ENCODE measurements at regions not wholly inside any gene's neighbourhood (a gene's known extent, or its start where the extent isn't known, plus 50 kb on each side); places are given as distances from the start of the nearest gene placed in this dataset.

DNA sequence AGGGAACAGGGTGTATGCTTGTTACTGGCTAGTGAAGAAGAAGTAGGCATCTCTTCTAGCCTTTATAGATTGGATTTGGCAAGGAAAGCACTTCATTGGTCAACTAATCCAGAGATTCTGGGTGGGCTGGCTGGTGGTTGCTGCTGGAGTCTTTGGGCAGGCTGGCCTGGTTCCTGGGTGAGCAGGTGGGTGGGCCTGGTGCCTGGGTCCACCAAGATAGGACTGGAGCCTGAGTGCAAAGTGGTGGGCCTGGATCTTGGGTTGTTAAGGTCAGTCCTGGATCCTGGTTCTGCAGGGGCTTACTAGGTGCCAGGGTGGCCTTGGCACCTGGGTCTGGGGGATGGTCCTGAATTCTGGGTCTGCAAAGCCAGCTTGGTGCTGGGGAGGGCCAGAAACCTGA, 482.4 kb upstream of the GHITM start:
- DNase-seq (ENCODE audit: low read depth in 2 of 2), result no peak

DNA sequence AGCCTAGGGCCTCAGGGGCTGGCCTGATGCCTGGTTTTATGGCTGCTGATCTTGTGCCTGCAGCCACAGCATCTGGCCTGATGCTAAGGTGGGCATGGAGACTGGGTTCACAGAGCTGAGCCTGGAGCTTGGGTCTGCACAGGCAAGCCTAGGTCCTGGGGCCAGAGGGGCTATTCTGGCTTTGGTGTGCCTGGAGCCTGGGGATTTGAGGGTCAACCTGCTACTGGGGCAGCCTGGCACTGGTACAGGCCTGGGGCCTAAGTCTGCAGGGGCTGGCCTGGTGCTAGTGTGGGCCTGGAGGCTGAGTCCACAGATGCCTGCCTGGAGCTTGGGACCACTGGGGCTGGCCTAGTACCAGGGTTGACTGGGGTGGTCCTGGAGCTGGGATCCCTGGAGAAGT, 481.8 kb upstream of the GHITM start:
- DNase-seq (ENCODE audit: low read depth in 2 of 2), result no peak

DNA sequence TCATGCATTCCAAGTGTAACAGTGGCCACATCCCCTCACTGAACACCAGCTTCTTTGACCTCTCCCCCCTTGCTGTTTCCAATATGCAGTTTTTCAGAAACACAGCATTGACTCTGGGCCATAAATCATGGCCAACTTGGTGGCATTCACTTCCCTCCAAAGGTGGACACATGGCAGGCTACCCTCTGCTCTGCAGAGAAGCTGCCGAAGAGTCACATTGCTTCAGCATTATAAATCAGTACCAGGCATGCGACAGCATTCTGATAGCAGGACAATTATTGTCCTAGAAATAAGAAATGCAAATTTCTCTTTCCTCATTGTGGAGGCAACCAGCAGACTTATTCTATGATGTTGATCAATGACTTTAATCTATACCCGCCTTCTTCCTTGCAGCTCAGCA, 475.4 kb upstream of the GHITM start:
- DNase-seq (ENCODE audit: low read depth in 2 of 2), result no peak

DNA sequence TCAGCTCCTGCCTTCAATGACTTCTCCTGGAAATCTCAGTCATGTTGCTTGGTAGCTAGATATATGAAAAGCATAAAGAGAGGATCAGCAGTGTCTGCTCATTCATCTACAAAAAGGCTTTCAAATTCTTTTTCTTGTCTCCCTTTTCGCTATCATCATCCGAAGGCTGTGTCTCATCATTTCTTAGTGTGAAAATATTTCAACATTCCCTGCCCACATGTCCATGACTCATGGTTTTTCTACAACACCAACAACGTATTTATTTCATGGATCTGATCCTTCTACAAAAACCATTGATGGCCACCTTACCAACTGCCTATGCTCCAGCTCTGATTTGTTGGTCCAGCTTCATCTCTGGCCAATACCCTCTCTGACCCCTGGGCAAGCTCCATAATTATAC, 472.5 kb upstream of the GHITM start:
- no peak for DNase-seq (ENCODE audit: low read depth in 2 of 2)

DNA sequence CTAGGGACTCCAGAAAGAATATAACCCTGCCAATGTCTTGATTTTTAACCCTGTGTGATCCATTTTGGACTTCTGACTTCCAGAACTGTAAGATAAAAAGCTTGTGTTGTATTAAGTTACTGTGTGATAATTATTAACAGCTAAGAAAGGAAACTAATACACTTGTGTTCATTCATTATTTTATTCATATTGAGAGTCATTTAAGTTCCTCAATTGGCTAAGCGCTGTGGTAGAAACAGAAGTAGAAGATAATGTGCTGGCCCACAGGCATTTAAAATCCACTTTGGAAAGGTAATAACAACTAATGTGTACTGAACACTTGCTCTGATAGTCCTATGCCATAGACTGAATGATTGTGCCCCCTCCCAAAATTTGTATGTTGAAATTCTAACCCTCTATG, 471.7 kb upstream of the GHITM start:
- DNase-seq (ENCODE audit: low read depth in 2 of 2), result no peak

DNA sequence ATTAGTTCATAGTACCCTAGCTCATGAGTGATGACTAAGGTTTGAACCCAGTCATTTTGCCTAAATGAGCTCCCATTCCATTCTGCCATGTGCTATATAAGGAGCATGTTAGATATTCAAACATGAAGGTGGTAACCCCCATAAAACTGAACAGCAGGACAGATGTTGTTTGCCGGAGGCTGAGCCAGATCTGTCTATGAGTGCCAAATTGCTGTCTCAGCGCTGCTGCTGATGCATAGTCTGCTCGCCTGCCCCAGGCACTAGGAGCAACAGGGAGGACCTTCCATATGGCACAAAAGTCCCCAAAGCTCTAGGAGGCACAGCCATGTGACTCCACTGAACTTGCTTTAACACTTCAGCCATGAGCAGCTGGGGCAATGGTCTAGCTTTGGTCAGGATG, 466.0 kb upstream of the GHITM start:
- no peak for DNase-seq (ENCODE audit: low read depth in 2 of 2)

DNA sequence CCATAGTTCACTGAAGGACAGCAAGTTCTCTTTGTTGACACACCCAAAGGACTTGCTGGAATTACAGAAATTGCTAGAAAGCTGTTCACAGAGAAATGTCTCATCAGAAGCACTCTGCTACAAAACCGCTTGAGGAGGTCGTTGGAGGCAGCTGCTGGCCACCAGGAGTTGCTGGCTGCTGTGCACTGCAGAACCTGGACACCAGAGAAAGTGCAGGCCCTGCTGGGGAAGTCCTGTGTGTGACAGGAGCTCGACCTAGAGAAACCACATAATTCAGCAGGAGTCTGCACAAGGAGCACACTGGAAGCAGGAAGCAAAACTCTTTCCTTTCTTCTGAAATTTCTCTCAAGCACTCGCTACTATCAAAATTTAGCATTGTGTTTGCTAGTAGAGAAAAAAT, 461.5 kb upstream of the GHITM start:
- DNase-seq (ENCODE audit: low read depth in 2 of 2), result no peak

DNA sequence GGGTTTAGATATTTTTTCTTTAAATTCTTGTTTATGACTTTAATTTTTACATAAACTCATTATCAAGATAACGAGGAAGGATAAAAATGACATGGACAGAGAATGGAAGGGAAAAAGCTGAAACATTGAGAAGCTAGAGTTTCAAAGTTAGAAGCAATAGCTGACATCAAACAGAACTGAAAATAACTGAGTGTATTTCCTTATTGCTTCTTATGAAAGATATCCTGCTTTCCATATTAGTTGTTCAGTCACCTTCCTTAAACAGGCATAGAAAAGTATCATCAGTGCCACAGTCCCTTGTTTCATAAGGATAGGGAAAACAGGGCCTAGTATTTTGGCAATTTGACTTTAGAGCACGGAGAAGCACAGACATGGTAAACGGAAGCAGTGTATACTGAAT, 460.5 kb upstream of the GHITM start:
- no peak for DNase-seq (ENCODE audit: low read depth in 2 of 2)

DNA sequence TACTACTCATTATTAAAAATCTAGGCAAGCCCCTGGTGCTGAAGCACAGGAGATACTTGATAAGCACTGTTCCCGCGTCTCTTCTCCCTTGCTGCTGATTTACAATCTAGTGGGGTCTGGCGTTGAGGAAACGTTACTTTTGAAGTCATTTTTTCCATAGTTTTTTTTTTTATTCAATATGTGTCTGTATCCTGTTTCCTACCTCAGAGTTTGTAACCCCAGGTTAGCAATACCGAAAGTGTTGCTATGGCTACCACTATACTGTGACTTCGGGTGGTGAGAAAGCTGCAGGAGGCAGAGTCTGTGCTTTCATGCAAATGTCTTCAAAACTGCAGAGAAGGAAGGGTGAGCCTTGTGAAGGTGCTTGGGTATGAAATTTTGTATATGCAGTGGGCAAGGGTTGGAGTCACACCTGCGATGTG, 458.8 kb upstream of the GHITM start:
- DNase-seq (ENCODE audit: low read depth in 2 of 2), result peak in 1 of 2 donors; percentile 7

DNA sequence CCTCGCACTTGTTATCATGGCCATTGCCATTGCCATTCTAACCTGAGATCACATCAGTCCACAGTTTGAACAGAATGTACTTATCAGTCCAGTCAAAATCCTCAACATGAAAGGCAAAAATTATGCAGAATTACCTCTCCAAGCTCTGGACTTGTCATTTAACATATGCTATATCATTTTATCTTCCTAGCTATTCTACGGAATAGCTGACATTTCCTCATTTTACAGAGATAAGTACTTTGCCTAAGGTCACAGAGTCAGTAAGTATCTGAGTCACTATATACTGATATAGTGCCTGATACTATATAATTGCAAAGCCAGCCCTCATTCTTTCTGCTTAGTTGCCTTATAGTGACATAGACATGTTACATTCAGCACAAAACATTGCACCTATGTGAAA, 456.9 kb upstream of the GHITM start:
- no peak for DNase-seq (ENCODE audit: low read depth in 2 of 2)

DNA sequence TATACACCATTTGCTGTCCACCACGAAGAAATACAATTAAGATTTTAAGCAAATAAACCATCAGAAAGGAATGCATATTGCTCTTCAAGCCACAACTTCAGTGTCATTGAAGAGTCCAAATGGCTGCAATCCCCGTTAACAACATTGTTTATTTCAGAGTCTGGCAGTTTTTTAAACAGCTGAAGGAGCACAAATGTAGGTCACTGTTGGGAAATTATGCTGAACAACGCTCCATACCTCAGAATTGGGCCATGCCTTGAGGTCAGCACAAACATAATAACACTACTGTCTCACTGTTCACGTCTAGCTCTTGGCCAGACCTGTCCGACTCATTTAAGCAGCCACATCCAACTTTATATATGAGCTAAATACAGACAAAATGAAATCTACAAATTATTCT, 453.9 kb upstream of the GHITM start:
- DNase-seq (ENCODE audit: low read depth in 2 of 2), result no peak

DNA sequence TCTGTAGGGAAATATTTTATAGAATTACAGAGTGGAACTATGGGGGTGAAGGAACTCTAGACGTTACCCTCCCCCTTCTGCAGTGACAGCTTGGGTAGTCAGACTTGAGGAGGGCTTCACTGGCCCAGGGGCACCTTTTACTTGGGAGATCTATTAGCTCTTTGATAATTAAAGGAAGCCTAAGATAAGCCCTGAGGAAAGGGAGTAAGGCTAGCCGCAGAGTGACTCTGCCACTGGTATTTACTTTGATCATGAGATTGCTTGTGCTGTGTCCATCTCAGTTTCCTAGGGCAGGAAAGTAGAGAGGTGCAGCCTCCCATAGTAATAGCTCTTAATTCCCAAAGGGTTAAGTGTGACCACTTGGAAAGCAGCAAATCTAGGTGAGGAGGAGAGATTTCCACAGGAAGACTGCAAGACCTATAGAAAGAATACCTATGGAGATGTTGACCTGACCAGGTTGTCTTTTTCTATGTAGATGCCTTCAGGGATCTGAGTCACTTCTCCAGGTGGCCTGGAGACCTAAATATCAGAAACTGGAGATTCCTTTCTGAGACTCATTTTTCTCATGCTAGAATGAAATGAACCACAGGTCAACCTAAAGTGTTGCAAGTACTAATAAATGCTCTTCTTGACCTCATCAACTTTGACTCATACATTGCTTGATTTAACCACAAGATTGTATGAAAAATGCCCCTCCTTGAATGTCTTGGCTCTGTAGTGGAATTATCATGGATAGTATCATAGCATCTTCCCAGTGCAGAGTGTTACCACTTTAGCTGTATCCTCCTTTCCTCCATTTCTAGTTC, 447.3 kb upstream of the GHITM start:
- DNase-seq (ENCODE audit: low read depth in 2 of 2), result no peak

DNA sequence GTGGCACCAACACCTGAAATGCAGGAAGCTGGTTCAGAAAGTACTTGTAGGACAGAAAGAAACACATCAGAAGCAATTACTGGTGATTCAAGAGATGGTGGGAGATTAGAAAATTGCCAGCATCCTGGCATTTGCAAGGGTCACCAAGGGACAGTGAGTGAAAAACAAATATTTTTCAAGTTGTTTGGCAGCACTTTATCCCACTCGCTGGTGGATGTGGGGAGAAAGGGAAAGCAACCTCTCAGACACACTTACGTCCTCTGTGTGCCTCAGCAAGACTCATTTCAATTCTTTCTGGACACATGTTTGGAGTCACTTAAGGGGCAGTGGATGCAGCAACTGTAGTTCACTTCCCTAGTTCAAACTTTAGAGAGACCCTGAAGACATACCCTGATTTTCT, 440.4 kb upstream of the GHITM start:
- DNase-seq (ENCODE audit: low read depth in 2 of 2), result no peak

DNA sequence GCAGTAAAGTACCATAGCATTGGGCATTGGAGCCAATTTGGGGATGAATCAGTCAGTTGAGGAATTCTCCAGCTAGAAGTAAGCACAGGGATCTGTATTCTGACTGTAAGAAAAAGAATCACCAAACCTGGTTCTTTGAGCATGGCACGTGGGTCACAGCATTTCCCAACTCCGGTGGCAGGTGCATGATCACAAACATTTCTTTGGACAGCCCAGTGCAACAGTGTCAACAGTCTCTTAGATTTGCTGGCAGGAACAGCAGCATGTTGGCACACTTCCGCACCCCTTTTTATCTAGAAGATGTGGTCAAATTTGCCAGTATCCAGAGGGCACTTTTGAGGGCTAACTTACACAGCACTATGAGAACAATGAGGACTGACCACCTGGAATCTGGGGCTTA, 437.5 kb upstream of the GHITM start:
- DNase-seq (ENCODE audit: low read depth in 2 of 2), result no peak

DNA sequence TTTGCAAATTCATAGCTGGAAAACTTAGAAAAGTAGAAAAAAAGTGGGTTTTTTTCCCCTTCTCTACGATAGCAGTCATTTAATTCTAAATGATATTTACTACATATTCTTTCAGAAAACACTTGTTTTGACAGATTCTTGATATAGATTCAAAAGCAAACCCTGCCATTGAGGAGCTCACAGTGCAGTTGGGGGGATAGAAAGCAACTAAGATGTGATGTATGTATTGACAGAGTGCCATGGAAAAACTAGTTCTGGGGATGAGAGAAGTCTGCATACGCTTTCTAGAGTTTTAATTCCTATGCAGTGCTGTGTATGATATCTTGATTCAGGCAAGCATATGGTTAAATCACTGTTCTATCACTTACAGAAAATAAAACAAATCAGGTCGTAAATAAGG, 436.6 kb upstream of the GHITM start:
- DNase-seq (ENCODE audit: low read depth in 2 of 2), result no peak

DNA sequence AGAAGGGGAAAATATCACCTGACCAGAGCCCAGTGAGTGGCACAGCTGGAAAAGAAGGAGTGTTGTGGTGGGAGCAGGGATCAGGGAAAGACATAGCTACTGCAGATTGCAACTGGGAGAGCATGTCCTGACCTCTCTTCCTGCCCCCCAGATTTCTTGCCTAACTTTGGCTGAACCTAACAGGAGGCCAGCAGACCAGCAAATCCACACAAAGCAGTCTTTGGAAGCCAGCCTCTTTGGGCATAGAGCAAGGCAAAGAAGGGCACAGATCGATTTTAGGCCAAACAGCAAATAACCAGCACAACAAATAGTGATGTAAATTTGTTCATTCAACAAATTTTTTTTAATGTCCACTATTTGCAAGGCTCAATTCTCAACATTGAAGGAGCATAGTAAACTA, 433.2 kb upstream of the GHITM start:
- no peak for DNase-seq (ENCODE audit: low read depth in 2 of 2)

DNA sequence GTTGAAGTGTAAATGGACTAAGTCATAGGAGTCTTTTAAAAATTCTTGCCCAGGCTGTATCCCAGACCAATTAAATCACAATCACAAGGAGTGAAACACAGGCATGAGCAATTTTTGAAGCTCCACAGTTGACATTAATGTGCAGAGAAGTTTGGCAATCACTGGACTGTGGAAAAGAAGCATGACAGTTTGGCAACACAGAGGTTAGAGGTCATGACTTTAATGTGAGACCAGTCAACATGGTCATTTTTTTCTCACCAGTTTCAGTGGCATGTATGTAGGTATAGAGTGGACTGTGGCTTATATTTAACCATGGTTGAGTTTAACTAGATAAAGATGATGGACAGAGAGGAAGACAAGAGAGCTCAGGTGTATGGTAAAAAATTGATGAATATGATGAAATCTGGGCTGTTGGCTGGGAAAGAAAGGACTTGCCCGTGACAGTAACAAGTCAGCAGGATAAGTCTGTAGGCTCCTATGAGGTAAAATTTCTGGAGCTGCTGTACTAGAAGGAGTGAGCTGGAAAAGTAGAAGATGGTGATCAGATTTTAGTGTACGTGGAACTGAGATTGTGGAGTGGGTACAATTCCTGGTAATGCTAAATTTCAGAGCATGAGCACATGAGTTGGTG, 432.2 kb upstream of the GHITM start:
- DNase-seq (ENCODE audit: low read depth in 2 of 2), result no peak

DNA sequence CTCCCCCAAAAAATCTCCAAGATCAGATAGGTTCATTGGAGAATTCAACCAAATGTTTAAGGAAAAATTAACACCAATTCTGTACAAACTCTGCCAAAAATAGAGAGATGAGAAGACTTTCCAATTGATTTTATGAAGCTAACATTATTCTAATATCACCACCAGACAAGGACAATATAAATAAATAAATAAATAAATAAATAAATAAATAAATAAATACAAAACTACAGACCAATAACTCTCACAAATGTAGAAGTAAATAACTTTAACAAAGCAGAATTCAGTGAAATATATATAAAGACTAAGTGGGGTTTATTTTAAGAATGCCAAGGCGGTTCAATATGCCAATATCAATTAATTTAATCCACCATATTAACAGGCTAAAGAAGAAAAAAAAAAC, 425.9 kb upstream of the GHITM start:
- no peak for DNase-seq (ENCODE audit: low read depth in 2 of 2)

DNA sequence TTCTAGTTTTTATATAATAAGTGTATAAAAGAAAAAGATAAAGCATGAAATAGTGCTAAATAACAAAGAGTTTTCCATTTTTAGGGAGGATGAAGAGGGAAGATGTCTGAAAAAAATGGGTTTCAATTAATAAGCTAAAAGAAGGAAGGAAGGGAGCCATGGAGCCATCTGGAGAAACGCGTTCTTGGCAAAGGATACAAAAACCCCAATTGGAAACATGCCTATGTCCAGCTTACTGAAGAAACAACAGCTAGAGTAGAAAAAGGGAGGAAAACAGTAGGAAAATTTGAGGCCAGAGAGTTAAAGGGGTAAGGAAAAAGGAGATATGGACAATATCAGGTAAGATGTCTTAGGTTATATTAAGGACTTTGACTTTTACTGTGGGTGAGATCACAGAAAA, 416.2 kb upstream of the GHITM start:
- no peak for DNase-seq (ENCODE audit: low read depth in 2 of 2)

DNA sequence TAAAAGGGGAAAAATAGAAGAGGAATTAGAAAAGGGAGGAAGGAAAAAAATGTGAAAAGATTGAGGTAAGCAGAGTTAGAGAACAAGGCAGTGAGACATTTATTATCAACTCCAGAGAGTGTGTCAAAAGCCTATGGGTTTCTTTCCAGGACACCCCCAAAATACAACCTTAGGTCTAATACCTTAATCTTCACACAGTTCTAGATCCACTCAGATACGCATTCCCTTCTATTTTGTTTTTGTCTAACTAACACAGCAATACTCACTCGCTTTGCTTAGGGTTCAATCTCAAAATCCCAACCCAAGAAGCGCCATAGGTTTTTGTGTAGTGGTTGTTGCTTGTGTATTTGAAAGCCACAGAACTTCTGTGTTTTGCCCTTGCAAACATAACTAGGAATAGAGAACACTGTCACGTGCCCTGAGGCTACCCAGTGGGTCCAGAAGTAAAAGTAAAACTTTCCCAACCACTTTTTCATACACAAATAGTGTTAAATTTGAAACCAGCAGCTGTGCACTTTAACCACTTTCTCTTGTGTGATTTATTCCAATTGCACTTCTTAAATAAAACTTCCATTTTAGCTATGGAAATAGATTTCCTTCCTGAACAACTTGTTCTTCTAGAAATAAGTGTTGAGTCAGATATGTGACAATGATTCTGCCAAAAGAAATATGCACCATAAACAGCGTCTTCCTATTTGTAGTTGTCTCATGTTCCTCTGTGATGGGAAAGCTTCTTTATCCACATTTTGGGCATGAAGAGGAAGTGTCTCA, 414.7 kb upstream of the GHITM start:
- no peak for DNase-seq (ENCODE audit: low read depth in 2 of 2)

DNA sequence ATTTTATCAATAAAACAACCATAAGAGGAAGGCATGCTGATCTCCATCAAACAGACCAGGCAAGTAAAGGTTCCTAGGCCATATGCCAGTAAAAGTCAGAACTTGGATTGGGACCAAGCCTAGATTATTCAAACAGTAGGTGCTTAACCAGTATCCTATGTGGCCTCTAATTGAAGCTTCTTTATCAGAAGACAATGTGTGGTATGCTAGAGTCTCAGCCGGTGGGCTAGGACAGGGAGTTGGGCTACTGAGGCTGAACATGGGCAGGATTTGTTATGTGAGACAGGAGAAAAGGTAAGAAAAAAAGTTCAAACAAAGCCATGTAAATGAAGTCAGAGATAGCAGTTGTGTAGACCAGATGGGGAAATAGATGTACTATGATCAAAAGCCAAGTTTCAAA, 413.7 kb upstream of the GHITM start:
- no peak for DNase-seq (ENCODE audit: low read depth in 2 of 2)

DNA sequence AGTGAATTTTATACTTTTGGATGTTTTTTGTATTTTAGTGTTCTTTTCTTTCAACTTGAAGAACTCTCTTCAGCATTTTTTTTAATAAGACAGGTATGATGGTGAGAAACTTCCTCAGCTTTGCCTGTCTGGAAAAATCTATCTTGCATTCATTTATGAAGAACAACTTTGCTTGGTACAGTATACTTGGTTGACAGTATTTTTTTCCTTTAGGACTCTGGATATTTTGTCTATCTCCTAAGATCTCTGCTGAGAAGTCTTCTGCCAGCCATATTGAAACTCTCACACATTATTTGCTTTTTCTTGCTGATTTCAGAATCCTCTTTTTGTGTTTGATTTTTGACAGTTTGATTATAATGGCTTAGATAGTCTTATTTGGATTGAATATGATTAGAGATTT, 405.0 kb upstream of the GHITM start:
- no peak for DNase-seq (ENCODE audit: low read depth in 2 of 2)

DNA sequence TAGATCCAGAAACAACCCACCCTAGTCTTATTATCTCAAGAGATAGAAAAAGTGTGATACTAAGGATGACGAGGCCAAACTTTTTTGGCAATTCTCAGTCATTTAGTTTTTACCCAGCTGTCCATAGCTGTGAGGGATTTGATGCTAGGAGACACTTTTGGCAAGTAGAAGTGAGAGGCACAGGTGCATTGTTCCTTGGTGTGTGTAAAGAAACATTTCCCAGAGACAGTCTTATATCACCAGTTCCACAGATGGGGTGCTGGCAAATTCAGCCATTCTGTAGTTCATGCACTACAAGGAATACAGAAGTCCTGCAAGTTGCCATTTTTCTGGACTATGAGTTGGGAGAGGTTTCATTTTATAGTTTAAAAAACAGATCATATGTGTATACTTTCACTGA, 403.3 kb upstream of the GHITM start:
- DNase-seq (ENCODE audit: low read depth in 2 of 2), result no peak
